Right lobe of liver (tissue), 4 donors: ENCODE measurements at regions not wholly inside any gene's neighbourhood (a gene's known extent, or its start where the extent isn't known, plus 50 kb on each side); places are given as distances from the start of the nearest gene placed in this dataset.

Experiments used
- CTCF ChIP-seq, 4 donors: fragments of 200-600 bp in 3 of 4; fragments of 450-650 bp in 1 of 4; IDR thresholded peaks; one replicate each; pipeline versions ENCODE4 v1.5.1 to v1.8.0; 2016 to 2022; ENCODE audit warnings: antibody characterized with exemption in 4 of 4, mild to moderate bottlenecking in 2 of 4
- POLR2A ChIP-seq: fragments of 450-650 bp; IDR thresholded peaks from one replicate; pipeline ENCODE4 v1.6.1; 2017; ENCODE audit warnings: antibody characterized with exemption, mild to moderate bottlenecking
- donor health status: DM: no; HTN: no; CAD: no.
- donor health status: DM: no; HTN: no; CAD: no.
- donor health status: DM: no; HTN: yes; CAD: no.

DNA sequence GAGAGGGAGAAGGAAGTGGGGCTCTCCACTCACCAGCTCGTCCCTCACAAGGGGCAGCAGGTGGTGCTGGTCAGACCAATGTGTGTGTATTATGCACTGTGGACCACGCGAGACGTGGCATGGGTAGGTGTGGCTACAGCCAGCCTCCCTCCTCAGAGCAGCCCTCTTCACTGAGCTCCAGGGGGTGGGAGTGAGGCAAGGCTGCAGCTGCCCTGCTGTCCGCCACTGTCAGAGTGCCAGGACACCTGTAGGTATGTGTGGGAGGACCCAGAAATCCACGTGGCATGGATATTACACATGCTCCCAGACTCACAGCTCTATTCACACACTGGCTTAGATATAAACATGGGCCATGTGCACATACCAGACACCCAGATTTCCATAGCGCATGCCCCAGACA lies 90.3 kb downstream of the VEGFA start:
- TF ChIP-seq POLR2A (no peak), CTCF (IDR thresholded peaks at IDR 0.05) (no peak)
